HepG2 (cell line): ENCODE measurements at regions not wholly inside any gene's neighbourhood (a gene's known extent, or its start where the extent isn't known, plus 50 kb on each side); places are given as distances from the start of the nearest gene placed in this dataset.

Experiments
- ATAC-seq: fragments of 200-7000 bp; cut with Tn5 transposase; 3 replicates; pipeline ENCODE4 v1.9.1; 2020; ENCODE audit warnings: mild to moderate bottlenecking, moderate library complexity
- BruUV-seq: library from RNA; stranded (reverse); fragments of 400-500 nt; replicated peaks from 2 replicates; lab custom pipeline; 2021; lab: Mats Ljungman, UMichigan
- CTCF ChIA-PET: fragments of 300-600 bp; formaldehyde crosslinking; extraction: SDS; loops from one replicate; lab custom pipeline; 2021; ENCODE audit warnings: low total read pairs, inconsistent platforms, low intra/inter-chr PET ratio; lab: Yijun Ruan, JAX
- POLR2A ChIA-PET: fragments of 350-600 bp; sonication (Branson Sonifier 250); formaldehyde crosslinking; loops from one replicate; lab custom pipeline; 2020; ENCODE audit warnings: antibody characterized with exemption, inconsistent platforms; lab: Yijun Ruan, JAX
- DNase-seq: peaks from one replicate; pipeline ENCODE4 v3.0.0-alpha.2; 2015; ENCODE audit warnings: low spot score
- FAIRE-seq: peaks from 3 replicates; lab custom pipeline; 2011; peaks lifted over from hg19 to GRCh38; lab: Jason Lieb, UNC
- H2AFZ ChIP-seq: one replicate; pipeline ENCODE4 v1.6.1; 2011; ENCODE audit warnings: low read length, inconsistent platforms
- H3K27ac ChIP-seq: fragments of 300-600 bp; 3 replicates; pipeline ENCODE4 v1.8.0; 2011; ENCODE audit warnings: mixed run types, mild to moderate bottlenecking, mixed read lengths, low read length, inconsistent platforms; ENCODE audit not compliant: insufficient read depth; ENCODE audit errors: extremely low read length
- H3K27me3 ChIP-seq, 2 experiments: fragments of 200-600 bp in 1 of 2; 2 replicates in 1 of 2; 3 replicates in 1 of 2; pipeline versions ENCODE4 v1.6.0 to v1.8.0; 2011; ENCODE audit warnings: low read length in 2 of 2, mild to moderate bottlenecking in 2 of 2, moderate library complexity in 2 of 2, inconsistent platforms in 1 of 2; ENCODE audit not compliant: insufficient read depth in 2 of 2, control insufficient read depth in 1 of 2
- H3K36me3 ChIP-seq, 2 experiments: fragments of 200-600 bp in 1 of 2; replicated peaks in 1 of 2; 2 replicates in 1 of 2; 3 replicates in 1 of 2; pipeline versions ENCODE4 v1.5.1 to v1.8.0; 2011; ENCODE audit warnings: low read length in 2 of 2, inconsistent platforms in 1 of 2; ENCODE audit not compliant: insufficient read depth in 2 of 2, control insufficient read depth in 1 of 2
- H3K4me1 ChIP-seq: 2 replicates; pipeline ENCODE4 v1.5.1; 2012; ENCODE audit warnings: low read length, inconsistent platforms; ENCODE audit not compliant: insufficient read depth
- H3K4me2 ChIP-seq: 2 replicates; pipeline ENCODE4 v1.6.0; 2011; ENCODE audit warnings: low read depth, low read length, inconsistent platforms
- H3K4me3 ChIP-seq, 3 experiments: fragments of 200-600 bp in 1 of 3; sonication (generic), shearing (Covaris generic) in 1 of 3; replicated peaks in 1 of 3; 2 replicates each; pipeline ENCODE4 v1.5.1; 2011 to 2016; ENCODE audit warnings: low read length in 3 of 3, inconsistent platforms in 2 of 3, low read depth in 2 of 3, mild to moderate bottlenecking in 2 of 3, control low read depth in 1 of 3, mixed read lengths in 1 of 3; ENCODE audit not compliant: insufficient read depth in 1 of 3
- H3K79me2 ChIP-seq: one replicate; pipeline ENCODE4 v1.6.1; 2011; ENCODE audit warnings: low read length, inconsistent platforms; ENCODE audit not compliant: insufficient read depth
- H3K9ac ChIP-seq: 2 replicates; pipeline ENCODE4 v1.6.0; 2011; ENCODE audit warnings: mild to moderate bottlenecking, low read depth, low read length, inconsistent platforms; ENCODE audit not compliant: insufficient read depth
- H3K9me3 ChIP-seq: 2 replicates; pipeline ENCODE4 v1.5.1; 2012; ENCODE audit warnings: mild to moderate bottlenecking, low read length
- H4K20me1 ChIP-seq: 2 replicates; pipeline ENCODE4 v1.6.0; 2011; ENCODE audit warnings: inconsistent platforms, mild to moderate bottlenecking, low read length, moderate library complexity; ENCODE audit not compliant: insufficient read depth
- ARID5B ChIP-seq: IDR thresholded peaks from 2 replicates; pipeline ENCODE4 v1.4.0; 2020; ENCODE audit warnings: mild to moderate bottlenecking, missing genetic modification reagents
- GABPA ChIP-seq, 2 experiments: IDR thresholded peaks; 2 replicates each; pipeline ENCODE4 v1.6.1; 2011 to 2016; ENCODE audit warnings: low read depth in 2 of 2, low read length in 1 of 2, missing biosample characterization in 1 of 2, missing genetic modification characterization in 1 of 2
- ZNF512 ChIP-seq: sonication (generic); formaldehyde crosslinking; IDR thresholded peaks from 2 replicates; pipeline ENCODE4 v1.4.0; 2020; ENCODE audit warnings: mild to moderate bottlenecking, missing genetic modification reagents
- ZNF652 ChIP-seq: IDR thresholded peaks from 2 replicates; pipeline ENCODE4 v1.6.1; 2016; ENCODE audit warnings: low read depth, borderline replicate concordance
- ZNF746 ChIP-seq: sonication (generic); formaldehyde crosslinking; IDR thresholded peaks from 2 replicates; pipeline ENCODE4 v1.8.0; 2022; ENCODE audit warnings: mild to moderate bottlenecking, missing genetic modification reagents
- ZSCAN9 ChIP-seq: IDR thresholded peaks from 2 replicates; pipeline ENCODE4 v1.6.1; 2016; ENCODE audit warnings: borderline replicate concordance
- WGBS: methylation state at CpG from one replicate; pipeline ENCODE4 v1.1.6; 2017; ENCODE audit warnings: low lambda C conversion rate; 5-methylcytosine and 5-hydroxymethylcytosine counted together
- in situ Hi-C: cut with HindIII; loops from 2 replicates; pipeline ENCODE4 v1.10.0; 2017; ENCODE audit warnings: low pct_unique_long_range_greater_than_20kb; ENCODE audit not compliant: extremely low pct_ligation_motif_present
- intact Hi-C: fragments of 100-400 bp; cut with micrococcal nuclease; formaldehyde crosslinking; loops from one replicate; pipeline ENCODE4 v1.10.0; 2022; ENCODE audit not compliant: unreplicated experiment
- TF ChIP-seq, protein P1 (sequence below): sonication (generic); formaldehyde crosslinking; IDR thresholded peaks from 2 replicates; pipeline ENCODE4 v1.5.0; 2020; ENCODE audit warnings: missing genetic modification reagents

DNA sequence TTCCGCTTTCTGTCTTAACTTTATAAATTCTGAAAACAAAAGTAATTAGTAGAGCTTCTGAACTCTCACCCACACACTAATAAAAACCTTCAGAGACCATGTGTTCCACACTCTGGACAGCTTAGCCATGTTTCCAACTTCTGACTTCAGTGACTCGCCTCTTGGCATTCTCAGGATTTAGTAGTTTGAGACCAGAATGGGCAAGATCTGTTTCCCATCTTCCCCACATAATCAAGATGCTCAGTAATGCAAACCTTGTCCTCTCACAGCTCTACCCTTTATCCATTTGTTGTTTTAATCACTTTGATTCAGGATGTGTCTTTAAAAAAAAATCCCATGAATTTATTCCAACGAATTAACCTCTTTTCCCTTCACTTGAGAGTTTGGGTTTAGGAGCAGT lies 166.6 kb upstream of the SLC24A5 start (continued):
- TF ChIP-seq GABPA (IDR thresholded peaks at IDR 0.05; ENCODE audit: low read depth, low read length) (no peak), GABPA (CRISPR knock-in tag; IDR thresholded peaks at IDR 0.05; ENCODE audit: low read depth) (no peak), ZNF652 (no peak), ZNF512 (CRISPR knock-in tag) (no peak), ZSCAN9 (CRISPR knock-in tag) (no peak)
- TF ChIP-seq, protein P1, sequence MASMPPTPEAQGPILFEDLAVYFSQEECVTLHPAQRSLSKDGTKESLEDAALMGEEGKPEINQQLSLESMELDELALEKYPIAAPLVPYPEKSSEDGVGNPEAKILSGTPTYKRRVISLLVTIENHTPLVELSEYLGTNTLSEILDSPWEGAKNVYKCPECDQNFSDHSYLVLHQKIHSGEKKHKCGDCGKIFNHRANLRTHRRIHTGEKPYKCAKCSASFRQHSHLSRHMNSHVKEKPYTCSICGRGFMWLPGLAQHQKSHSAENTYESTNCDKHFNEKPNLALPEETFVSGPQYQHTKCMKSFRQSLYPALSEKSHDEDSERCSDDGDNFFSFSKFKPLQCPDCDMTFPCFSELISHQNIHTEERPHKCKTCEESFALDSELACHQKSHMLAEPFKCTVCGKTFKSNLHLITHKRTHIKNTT (CRISPR knock-in tag) = no peak

DNA sequence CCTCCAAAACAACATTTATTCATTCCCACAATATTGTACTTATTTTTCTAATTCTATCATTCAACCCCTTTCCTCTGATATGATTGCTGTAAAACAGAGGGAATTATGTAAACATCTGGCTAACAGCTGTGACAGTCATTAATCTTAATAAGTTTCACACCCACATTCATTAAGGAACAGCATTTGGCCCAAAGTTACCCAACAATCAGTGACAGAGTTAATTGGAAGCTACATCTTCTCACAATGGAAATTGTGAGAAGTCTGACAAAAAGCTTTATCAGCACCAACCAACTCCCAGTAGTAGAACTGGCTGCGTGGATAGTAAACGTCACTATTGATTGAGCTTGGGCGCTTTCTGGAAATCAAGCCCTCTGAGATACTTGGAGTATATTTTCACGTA lies 165.8 kb upstream of the SLC24A5 start:
- CTCF ChIA-PET = no interaction called here
- Histone ChIP-seq H3K27me3 (no peaks in the 10 kb centered on the region), H3K4me1 (no peaks in the 10 kb centered on the region), H3K9me3 (peaks cover 36% of the 10 kb centered on the region), H3K4me2 (no peak overlapping the region), H3K36me3 (no peaks in the 10 kb centered on the region), H4K20me1 (no peaks in the 10 kb centered on the region), H3K9ac (no peak overlapping the region), H3K4me3 (no peak overlapping the region), H2AFZ (no peak overlapping the region), H3K27ac (no peak overlapping the region), H3K79me2 (no peaks in the 10 kb centered on the region)
- DNase-seq = no peak
- BruUV-seq = no TSS peak
- ATAC-seq = no peak
- in situ Hi-C loops (no loop called here), intact Hi-C loops (no loop called here)
- POLR2A ChIA-PET = no interaction called here
- no peak for FAIRE-seq
- 3% methylated on average over 4 of the region's 4 CpGs for WGBS
- no peak for TF ChIP-seq ARID5B (CRISPR knock-in tag)
- no peak for TF ChIP-seq ZNF746 (CRISPR knock-in tag)
